Esophagus muscularis mucosa (tissue), 3 donors: ENCODE measurements at regions not wholly inside any gene's neighbourhood (a gene's known extent, or its start where the extent isn't known, plus 50 kb on each side); places are given as distances from the start of the nearest gene placed in this dataset.

Source experiments
- CTCF ChIP-seq, 3 experiments: fragments of 200-600 bp in 2 of 3; fragments of 450-650 bp in 1 of 3; sonication (generic) in 2 of 3; IDR thresholded peaks; one replicate each; pipeline ENCODE4 v1.5.1; 2017 to 2019; ENCODE audit warnings: antibody characterized with exemption in 3 of 3, mild to moderate bottlenecking in 2 of 3, moderate library complexity in 1 of 3
- POLR2A ChIP-seq: fragments of 450-650 bp; IDR thresholded peaks from one replicate; pipeline ENCODE4 v1.6.1; 2017; ENCODE audit warnings: antibody characterized with exemption, moderate library complexity, mild to moderate bottlenecking, low read depth

GRCh38 chr11:109140426-109140825 is 281.6 kb upstream of the C11orf87 start:
- TF ChIP-seq CTCF (IDR thresholded peaks at IDR 0.05) (no peak), POLR2A (no peak)
